Esophagus muscularis mucosa (tissue), 4 donors: ENCODE measurements at regions not wholly inside any gene's neighbourhood (a gene's known extent, or its start where the extent isn't known, plus 50 kb on each side); places are given as distances from the start of the nearest gene placed in this dataset.

Experiments
- DNase-seq: peaks from one replicate; pipeline ENCODE4 v3.0.0-alpha.2; 2017; ENCODE audit errors: extremely low spot score
- H3K27ac ChIP-seq, 4 donors: fragments of 200-600 bp; sonication (generic); replicated peaks in 1 of 4; 1 replicate in 3 of 4; 2 replicates in 1 of 4; pipeline ENCODE4 v1.5.1; 2016 to 2019; ENCODE audit warnings: mild to moderate bottlenecking in 1 of 4
- H3K27me3 ChIP-seq, 4 donors: fragments of 200-600 bp; sonication (generic); one replicate each; pipeline versions ENCODE4 v1.5.1 to v1.6.0; 2016 to 2019
- H3K36me3 ChIP-seq, 4 donors: fragments of 200-600 bp; sonication (generic); one replicate each; pipeline ENCODE4 v1.5.1; 2016 to 2019
- H3K4me1 ChIP-seq, 4 donors: fragments of 200-600 bp; sonication (generic); one replicate each; pipeline ENCODE4 v1.5.1; 2016 to 2019
- H3K4me3 ChIP-seq, 4 donors: fragments of 200-600 bp; sonication (generic); 1 replicate in 2 of 4; 2 replicates in 2 of 4; pipeline ENCODE4 v1.5.1; 2016 to 2019; ENCODE audit warnings: mild to moderate bottlenecking in 4 of 4, moderate library complexity in 1 of 4
- H3K9me3 ChIP-seq, 4 donors: fragments of 200-600 bp; sonication (generic); 1 replicate in 3 of 4; 2 replicates in 1 of 4; pipeline ENCODE4 v1.5.1; 2016 to 2019
- EP300 ChIP-seq: sonication (generic); formaldehyde crosslinking; IDR thresholded peaks from one replicate; pipeline ENCODE4 v1.6.1; 2017; ENCODE audit warnings: antibody characterized with exemption
- POLR2A ChIP-seq: fragments of 450-650 bp; IDR thresholded peaks from one replicate; pipeline ENCODE4 v1.6.1; 2017; ENCODE audit warnings: antibody characterized with exemption, moderate library complexity, mild to moderate bottlenecking, low read depth
- POLR2AphosphoS5 ChIP-seq, 2 donors: sonication (generic); formaldehyde crosslinking; IDR thresholded peaks; one replicate each; pipeline ENCODE4 v1.6.1; 2017; ENCODE audit warnings: antibody characterized with exemption in 2 of 2
- WGBS: methylation state at CpG from one replicate; pipeline ENCODE4 v1.1.5; 2018; 5-methylcytosine and 5-hydroxymethylcytosine counted together
- intact Hi-C: fragments of 100-400 bp; cut with DNase I; formaldehyde crosslinking; loops from one replicate; pipeline ENCODE4 v1.15.1; 2023
- TF ChIP-seq, protein P1 (sequence below), 3 experiments: fragments of 200-600 bp in 2 of 3; fragments of 450-650 bp in 1 of 3; sonication (generic) in 2 of 3; IDR thresholded peaks; one replicate each; pipeline ENCODE4 v1.5.1; 2017 to 2019; ENCODE audit warnings: antibody characterized with exemption in 3 of 3, mild to moderate bottlenecking in 2 of 3, moderate library complexity in 1 of 3

DNA sequence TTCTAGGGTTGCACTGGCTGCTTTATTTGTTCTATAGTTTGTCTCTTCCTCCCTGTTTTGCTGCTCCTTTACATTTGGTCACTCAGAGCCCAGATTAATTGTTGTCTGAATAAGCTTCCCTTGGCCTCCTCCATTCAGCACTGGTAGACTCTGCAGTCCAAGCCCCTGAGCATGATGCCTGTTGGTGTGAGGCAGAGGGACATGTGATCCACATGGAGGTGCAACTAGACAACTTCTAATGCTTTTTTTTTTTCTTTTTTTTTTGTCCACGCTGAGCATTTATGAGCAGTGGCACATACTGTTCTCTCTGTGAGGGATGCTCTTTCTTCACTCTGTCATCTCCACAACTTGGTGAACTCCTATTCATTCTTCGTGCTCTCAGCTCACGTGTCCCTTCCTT lies 167.3 kb upstream of the TBC1D5 start:
- intact Hi-C loops, result no loop called here
- TF ChIP-seq POLR2A (no peak), EP300 (no peak), POLR2AphosphoS5 (IDR thresholded peaks at IDR 0.05) (no peak)
- TF ChIP-seq, protein P1, sequence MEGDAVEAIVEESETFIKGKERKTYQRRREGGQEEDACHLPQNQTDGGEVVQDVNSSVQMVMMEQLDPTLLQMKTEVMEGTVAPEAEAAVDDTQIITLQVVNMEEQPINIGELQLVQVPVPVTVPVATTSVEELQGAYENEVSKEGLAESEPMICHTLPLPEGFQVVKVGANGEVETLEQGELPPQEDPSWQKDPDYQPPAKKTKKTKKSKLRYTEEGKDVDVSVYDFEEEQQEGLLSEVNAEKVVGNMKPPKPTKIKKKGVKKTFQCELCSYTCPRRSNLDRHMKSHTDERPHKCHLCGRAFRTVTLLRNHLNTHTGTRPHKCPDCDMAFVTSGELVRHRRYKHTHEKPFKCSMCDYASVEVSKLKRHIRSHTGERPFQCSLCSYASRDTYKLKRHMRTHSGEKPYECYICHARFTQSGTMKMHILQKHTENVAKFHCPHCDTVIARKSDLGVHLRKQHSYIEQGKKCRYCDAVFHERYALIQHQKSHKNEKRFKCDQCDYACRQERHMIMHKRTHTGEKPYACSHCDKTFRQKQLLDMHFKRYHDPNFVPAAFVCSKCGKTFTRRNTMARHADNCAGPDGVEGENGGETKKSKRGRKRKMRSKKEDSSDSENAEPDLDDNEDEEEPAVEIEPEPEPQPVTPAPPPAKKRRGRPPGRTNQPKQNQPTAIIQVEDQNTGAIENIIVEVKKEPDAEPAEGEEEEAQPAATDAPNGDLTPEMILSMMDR (IDR thresholded peaks at IDR 0.05), result no peak
- 91% methylated on average over 3 of the region's 3 CpGs for WGBS

DNA sequence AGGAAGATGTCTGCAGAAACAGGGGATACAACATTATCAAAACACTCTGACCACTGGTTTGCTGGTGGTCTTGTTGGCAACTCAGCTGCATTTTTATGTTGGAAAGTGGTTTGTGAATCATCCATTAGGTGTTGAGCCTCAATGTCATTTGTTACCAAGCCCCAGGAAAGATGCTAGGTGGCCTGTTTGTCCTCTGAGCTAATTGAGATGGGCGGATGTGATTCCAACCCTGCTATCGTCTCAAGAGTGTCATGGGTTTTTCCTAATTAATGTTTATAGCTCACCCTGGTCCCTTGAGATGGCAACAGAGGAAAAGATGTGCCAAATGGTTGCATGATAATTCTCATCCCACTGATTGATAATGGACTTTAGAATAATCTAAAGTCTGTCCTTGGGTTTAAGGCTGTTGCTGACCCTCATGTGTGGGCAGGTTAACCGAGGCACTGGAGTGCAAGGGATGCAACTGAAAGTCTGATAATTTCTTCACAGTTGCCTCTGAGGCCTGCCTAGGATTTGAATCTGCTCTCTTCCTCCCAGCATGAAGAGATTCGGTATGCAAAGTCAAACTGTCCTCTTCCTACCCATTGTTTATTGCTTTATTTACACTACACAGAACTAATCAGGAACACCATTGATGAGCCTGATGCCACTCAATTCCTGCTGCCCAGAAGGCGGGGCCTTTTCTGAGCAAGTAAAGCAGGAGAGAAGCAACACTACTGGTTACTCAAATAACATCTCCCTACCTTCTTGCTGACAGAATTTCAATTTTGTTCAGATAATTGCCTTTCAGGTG lies 166.2 kb upstream of the TBC1D5 start:
- WGBS, result 76% methylated on average over 5 of the region's 5 CpGs
- DNase-seq, result no peak
- intact Hi-C loops, result no loop called here

More for the DNA sequence above, 167.3 kb upstream of the TBC1D5 start:
- Histone ChIP-seq H3K36me3 (no peaks in the 10 kb centered on the region), H3K4me3 (no peak overlapping the region), H3K27me3 (no peaks in the 10 kb centered on the region), H3K9me3 (no peaks in the 10 kb centered on the region), H3K27ac (no peak overlapping the region), H3K4me1 (no peaks in the 10 kb centered on the region)
- DNase-seq, result no peak

DNA sequence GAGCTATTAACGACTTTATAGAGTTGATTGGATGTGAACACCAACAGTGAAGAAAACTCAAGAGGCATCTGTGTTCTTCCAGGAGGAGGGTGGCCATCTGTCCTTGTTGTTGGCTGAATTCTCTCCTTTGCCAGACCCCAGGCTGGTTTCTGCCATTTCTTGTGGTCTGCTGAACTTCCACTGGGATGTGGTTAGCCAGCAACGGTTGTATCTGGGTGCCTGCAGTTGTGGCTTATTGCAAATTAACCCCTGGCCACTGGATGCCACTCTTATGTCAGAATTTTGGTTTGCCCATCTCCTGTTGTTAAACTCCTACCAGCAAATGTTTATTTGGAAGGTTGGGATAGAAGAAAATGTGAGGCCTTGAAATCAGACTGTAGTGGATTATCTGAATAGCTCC lies 163.6 kb upstream of the TBC1D5 start:
- 57% methylated on average over 2 of the region's 2 CpGs for WGBS
- Histone ChIP-seq H3K36me3 (no peaks in the 10 kb centered on the region), H3K4me1 (no peaks in the 10 kb centered on the region), H3K9me3 (peaks cover 0 to 3% (median 0%) of the 10 kb centered on the region in 4 donors), H3K27ac (no peak overlapping the region), H3K4me3 (no peak overlapping the region), H3K27me3 (no peaks in the 10 kb centered on the region)
- TF ChIP-seq POLR2A, result no peak
- TF ChIP-seq EP300, result no peak
- TF ChIP-seq, protein P1 (IDR thresholded peaks at IDR 0.05), result no peak
- TF ChIP-seq POLR2AphosphoS5 (IDR thresholded peaks at IDR 0.05), result no peak
- no peak for DNase-seq
- intact Hi-C loops, result no loop called here

More for the DNA sequence above, 166.2 kb upstream of the TBC1D5 start:
- Histone ChIP-seq H3K9me3 (no peaks in the 10 kb centered on the region), H3K36me3 (no peaks in the 10 kb centered on the region), H3K27me3 (no peaks in the 10 kb centered on the region), H3K27ac (no peak overlapping the region), H3K4me3 (no peak overlapping the region), H3K4me1 (no peaks in the 10 kb centered on the region)
- no peak for TF ChIP-seq POLR2AphosphoS5 (IDR thresholded peaks at IDR 0.05)
- TF ChIP-seq, protein P1 (IDR thresholded peaks at IDR 0.05), result no peak
- TF ChIP-seq EP300, result no peak
- no peak for TF ChIP-seq POLR2A

- no peak overlapping the region for H3K4me3 ChIP-seq
- no peak for TF ChIP-seq EP300
- TF ChIP-seq POLR2AphosphoS5 (IDR thresholded peaks at IDR 0.05), result no peak
- no peak for TF ChIP-seq POLR2A
- TF ChIP-seq, protein P1 (IDR thresholded peaks at IDR 0.05), result no peak
- WGBS, result 18% methylated on average over 1 of the region's 1 CpG
- no peaks in the 10 kb centered on the region for H3K27me3 ChIP-seq
- H3K36me3 ChIP-seq, result no peaks in the 10 kb centered on the region
- intact Hi-C loops, result no loop called here
- no peak overlapping the region for H3K27ac ChIP-seq
- H3K4me1 ChIP-seq, result no peaks in the 10 kb centered on the region
- peaks cover 0 to 7% (median 4%) of the 10 kb centered on the region in 4 donors for H3K9me3 ChIP-seq
- DNase-seq, result no peak
These were observed 159.5 kb upstream of the TBC1D5 start for GRCh38 chr3:17901893-17902292.
